ENCODE measurements at regions not wholly inside any gene's neighbourhood (a gene's known extent, or its start where the extent isn't known, plus 50 kb on each side); places are given as distances from the start of the nearest gene placed in this dataset.

DNA sequence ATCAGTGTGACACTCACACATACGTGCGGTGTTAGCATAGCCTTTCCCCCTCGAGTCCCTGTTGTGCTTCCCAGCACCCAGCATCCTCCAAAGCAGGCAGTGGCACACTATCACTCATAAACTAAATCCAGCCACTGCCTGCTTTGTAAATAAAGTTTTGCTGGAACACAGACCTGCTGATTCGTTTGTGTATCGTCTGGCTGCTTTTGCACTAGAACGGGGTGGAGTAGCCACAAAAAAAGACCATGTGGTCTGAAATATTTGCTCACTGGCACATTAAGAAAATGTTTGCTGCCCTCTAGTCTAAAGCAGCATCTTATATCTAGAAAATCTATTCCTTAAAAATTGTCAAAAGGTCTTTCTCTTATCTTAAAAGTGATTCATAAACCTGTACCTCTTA, 341.2 kb upstream of the ZFHX3 start:
- DNase-seq: no peak

DNA sequence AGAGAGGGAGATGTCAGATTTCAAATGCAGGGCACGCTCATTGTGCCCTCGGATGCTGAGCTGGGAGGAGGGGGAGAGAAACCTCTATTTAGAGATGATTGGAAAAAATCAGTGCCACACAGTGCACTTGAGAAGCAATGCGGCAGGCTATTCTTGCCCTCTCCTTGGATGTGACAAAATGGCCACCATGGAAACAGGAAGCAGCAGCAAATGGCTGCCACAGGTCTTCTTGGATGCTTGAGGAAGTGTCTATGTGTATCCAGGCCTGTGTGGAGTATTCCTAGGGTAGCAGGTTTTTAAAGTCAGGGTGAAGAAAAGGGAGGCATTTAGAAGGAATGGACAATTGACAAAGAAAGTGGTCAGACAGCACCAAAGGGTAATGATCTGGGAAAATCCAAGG, 340.1 kb upstream of the ZFHX3 start:
- DNase-seq: no peak

DNA sequence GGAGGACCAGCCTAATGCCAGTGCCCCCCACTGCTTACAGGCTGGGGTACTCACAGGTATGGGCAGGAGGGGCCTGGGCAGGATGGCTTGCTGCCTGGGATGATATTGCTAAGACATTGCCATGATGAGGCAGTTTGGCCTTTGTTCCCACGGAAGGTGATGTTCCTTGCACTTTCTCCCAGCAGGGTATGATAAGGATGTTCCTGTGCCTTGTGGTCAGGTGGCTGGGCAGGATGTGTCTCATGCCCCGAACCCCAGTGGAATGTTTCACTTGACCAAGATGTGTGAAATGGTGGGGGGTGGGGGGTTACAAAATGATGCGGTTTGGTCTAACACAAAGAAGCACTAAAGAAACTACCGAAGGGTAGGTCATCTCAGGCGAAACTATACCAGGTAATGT, 337.8 kb upstream of the ZFHX3 start:
- DNase-seq: no peak

DNA sequence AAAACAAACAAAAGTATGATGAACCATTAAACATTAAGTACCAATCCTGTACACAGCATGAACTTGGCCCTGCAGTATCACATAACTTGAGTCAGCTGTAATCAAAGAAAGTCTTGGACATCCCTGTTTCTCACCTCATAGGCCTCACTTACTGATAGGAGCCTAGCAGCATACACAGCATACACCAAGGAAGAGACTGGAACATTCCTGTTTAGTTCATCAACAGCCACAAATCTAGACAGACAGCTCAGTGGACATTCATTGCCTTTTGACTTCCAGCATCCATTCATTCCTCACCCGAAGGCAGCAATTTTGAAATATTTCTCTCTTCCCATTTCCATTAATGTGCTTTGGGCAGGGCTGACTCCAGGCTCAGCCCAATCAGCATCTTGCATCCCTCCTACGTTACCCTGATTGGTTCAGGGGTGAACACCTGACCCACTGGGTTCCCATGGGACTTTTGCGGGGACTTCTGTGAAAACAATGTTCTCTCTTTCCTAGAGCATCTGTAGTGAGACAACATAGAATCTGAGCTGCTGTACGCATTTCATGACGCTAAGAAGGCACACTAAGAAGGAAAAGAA, 336.7 kb upstream of the ZFHX3 start:
- DNase-seq: no peak

DNA sequence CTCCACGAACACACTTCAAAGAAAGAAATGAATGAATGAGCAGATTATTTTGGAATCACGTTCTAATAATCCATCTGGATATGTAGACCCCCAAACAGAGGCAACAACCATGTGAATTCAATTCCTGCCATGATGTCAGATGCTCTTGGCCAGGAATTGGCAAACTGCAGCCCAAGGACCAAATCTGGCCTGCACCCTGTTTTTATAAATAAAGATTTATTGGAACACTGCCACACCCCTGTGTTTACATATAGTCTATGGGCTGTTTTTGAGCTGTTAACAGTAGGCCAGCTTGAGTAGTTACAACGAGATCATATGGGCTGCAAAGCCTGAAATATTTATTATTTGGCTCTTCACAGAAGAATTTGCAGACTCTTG, 336.0 kb upstream of the ZFHX3 start:
- DNase-seq: no peak

DNA sequence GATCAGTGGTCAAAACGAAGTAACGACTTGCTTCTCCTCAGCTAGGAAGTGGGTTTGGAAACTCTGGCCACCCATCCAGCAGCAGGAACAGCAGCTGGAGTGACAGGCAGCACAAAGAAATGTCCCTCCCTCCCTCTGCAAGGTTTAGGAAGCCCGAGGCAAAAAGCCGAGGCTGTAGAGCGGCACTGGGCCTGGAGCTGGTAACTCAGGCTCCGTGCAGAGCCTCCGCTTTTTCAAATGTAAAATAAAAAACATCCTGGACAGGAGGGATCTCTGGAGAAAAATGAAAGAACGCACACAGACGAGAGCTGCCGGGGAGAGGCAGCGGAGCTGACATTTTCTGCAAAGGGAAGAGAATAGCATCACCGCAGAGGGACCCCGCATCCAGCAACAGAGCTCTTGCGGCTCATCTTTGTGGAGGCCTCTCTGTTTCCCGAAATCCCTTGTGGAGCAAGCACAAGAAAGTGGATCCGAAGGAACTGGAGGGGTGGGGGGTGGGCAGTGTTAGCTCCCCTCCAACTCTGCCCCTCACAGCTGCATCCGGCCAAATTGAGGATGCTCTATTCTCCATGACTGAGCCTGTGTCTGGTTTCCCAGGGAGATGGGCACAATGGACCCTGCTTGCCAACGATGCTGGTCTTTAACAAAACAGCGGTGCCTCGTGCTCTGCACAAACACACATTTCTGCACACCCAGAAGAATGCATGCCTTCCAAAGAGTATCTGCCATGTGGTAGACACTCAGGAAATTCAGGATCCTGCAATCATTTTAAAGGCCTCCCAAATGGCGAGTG, 335.5 kb upstream of the ZFHX3 start:
- DNase-seq: no peak

DNA sequence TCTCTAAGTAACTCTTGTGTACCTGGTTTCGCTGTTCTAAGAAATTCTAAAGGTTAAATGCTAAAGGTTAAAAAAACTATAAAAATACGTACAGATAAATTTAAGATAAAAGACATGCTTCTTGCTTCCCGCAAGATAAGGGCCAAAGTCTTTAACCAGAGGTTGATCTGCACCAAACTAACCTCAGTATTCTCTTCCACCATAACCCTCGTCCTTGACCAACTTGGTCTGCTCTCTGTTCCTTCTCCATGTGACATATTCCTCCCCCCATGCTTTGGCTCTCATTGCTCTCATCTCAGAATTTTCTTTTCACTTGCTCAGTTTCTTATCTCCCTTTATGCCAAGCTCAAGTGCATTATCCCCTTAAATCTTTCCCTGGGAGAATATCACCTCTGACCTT, 330.5 kb upstream of the ZFHX3 start:
- DNase-seq: no peak

DNA sequence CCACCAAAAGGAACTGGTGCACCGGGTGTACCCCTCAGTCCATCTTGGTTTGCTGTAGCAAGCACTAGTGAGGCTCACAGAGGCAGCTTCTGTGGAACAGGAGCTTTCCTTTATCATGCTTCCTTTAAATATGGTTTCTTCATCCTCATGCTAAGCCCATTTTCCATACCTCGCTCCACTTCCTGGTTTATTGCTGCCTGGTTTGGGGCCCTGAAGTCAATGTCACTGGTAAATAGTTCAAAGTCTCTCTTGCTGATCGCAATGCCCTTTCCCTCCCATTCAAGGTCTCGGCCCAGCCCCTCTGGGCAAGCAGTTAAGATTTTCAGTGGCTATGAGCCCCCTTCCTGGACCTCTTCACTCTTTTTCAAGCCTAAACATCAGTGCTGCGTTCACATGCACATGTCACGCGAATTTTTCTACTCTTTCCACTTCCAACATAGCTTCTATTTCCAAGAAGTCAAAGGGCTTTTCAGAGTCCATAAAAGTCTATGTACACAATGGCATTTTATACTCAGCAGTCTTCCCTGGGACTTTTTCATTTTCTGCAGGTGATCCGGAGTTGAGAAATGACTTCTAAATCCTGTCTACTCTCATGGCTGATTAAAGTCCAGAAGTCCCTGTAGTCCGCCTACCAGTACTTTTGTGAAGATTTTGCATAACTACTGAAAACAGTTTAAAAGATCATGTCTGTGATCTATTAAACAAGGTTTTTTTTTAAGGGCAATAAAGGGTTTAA, 323.8 kb upstream of the ZFHX3 start:
- DNase-seq: no peak

DNA sequence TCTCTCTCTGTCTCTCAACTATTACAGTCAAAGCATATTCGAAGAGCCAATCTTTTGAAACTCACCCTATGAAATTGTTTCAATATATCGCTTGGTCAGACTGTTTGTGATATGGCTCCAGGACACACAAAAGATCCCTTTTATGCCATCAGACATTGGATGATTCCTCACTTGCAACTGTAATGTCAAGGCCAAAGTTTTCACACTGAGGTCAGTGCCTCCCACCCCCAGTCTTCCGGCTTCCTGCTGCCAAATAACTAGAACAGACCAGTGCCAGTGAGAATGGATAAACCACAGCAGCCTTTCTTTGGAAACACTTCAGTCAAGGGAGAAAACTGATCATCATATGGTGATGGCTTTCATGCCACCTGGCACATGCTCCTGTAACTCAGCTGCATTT, 321.9 kb upstream of the ZFHX3 start:
- DNase-seq: no peak

DNA sequence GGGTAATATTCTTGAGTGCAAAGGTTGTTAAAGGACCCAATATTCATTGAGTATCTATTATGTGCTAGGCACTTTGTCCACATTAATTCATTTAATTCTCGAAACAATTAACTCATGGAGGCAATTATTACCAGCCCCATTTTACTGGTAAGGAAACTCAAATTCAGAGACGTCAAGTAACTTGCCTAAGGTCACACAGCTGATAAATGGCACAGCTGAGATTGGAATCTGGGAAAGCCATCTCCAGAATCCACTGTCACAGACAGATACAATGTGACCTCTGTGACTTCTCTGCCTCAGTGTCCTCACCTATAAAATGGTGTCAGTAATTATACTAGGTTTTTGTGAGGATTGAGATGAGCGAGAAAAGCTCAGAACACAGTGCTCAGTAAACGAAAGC, 320.8 kb upstream of the ZFHX3 start:
- no peak for DNase-seq

DNA sequence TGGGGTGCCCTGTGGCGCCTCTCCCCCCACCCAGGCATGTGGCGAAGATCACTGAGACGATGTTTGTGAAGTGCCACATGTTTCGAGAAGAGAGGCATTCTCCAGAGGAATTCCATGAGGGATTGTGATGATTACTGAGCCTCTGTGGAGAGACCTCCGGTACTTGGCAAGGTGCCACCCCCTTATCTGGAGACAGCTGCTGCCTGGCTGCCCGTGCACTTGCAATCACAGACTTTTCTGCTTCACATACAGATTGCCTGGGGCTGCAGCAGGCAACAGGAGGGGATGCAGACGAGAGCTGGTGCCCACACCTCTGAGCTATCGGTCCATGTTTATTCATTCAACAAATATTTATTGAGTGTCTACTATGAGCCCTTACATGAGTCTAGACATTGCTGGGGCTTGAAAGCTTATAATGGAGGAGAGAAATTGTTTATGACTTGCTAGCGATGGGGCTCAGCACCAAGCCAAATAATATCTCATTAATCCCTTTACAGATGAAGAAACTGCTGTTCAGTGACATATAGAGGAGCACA, 317.2 kb upstream of the ZFHX3 start:
- DNase-seq: no peak

DNA sequence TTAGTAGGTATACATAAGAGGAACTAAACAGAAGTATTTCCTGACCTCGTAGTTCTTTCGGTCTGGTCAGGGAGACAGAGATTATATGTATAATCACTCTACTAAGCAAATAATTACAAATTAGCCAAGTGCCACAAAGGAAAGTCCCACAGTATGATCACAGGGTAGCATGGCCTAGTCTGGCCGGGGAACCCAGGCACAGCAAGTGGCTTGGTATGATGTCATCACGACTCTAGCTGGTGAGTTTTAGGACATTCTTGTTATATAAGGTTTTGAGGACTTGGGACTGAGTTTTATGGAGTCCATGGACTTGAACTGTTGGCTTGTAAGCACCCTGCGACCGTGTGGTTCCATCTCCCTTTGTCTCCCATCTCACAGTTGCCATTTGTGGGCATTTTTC, 316.5 kb upstream of the ZFHX3 start:
- no peak for DNase-seq

DNA sequence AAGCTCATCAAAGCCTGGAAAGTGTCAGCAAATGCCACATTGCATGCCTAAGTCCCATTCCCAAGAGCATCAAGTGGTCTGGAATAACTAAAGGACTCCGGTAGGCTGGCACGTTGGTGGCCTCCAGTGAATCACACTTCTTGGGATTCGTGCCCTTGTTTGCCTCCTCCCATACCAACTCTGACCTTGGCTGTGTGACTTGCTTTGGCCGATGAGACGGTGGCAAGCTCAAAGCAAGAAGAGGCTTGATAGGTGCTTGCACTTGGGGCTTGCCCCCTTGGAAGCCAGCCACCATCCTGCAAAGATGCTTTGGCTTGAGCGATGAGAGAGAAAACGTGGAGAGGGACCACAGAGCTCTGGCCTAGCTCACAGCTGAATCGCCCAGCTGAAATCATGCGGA, 313.1 kb upstream of the ZFHX3 start:
- no peak for DNase-seq

DNA sequence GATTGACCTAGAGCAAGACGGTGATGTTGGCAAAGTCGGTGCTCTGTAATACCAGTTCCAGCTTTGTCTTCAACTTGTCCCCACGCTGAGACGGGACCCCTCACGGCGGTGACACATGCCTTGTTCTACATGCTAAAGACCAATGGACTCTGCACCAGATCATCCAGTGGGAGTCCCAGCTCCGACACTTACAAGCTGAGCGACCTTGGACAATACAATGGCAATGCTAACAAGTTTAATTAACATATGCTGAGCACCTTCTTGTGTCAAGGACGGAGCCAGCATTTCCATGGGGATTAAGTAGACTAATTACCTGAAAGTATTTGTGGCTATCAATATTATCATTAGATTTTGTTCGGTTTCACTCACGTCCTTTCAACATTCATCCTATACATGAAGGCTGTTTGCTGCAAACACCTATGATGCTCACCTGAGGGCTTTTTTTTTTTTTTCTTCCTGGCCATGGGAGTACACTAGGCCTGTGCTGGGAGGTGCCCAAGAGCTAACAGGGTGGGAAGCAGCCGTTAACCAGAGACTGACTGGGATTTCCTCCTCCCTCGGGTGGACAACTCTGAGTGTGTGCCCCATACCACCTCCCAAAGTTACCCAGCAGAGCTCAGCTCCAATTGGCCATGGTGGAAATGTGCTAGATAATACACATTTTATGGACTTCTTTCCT, 308.6 kb upstream of the ZFHX3 start:
- no peak for DNase-seq

DNA sequence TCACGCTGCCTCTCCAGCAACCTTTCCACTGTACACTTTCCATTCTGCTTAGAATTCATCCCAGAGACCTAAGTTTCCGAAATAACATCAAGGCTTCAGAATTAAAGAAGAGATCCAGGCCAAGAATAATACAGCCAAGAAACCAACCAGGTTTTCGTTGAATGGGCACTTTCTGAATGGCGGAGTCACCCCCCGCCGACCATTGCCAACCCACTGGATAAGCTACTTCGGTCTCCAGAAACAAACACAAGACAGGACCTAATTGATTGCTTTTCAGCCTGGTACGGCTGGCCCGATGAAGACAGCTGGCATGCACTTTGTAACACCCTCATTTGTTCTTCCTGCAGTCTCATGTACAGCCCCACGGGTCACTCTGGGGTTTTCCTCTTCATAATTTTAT, 308.1 kb upstream of the ZFHX3 start:
- DNase-seq: no peak

DNA sequence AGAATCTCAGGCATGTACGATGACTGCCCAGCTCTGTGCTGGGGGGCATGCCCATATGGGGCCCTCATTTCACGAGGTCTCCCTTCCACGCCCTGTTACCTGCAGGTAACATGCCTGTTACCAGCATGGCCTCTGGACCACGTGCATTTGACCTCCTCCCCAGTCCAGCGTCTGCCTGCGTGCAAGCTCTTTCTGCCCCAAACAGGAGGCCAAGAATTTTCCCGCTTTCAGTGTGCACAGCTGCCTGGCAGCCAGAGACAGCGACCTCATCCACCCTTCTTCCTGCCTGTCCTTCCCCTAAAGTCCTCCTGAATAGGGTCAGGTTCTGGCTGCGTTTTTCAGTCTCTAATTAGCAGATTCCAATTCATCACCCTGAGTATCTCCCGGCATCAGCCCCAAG, 306.5 kb upstream of the ZFHX3 start:
- DNase-seq: no peak

DNA sequence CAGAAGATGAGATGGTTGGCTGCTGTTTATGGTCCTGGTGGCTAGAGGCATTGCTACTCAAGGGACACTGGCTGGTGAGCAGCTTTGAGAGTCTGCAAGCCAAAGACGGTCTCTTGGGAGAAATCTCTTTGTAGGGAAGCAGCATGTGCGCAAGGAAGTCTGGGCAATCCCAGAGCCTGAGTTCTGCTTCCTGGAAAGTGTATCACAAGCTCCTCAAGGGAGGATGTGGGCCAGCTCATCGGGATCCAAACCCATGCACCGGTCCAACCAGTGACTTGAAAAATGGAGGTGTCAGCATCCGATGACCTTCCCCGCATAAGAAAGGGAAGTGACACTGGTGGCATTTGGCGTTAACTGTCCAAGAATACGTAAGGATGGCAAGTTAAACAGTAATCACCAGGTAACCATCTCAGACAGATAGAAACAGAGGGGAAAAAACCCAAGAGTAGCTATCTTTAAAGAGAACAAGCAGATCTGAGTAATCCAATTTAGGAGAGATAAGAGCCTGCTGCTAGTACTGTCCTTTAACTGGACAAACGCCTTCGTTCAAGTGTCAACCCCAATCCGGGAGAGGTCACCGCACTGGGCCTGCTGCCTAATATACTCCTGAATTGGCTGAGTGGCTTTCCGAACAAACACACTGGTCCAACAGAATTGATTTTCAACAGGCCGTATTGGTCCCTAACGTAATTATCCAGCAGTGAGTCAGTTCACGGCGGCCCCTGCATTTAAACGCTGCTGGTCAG, 303.0 kb upstream of the ZFHX3 start:
- DNase-seq: no peak

DNA sequence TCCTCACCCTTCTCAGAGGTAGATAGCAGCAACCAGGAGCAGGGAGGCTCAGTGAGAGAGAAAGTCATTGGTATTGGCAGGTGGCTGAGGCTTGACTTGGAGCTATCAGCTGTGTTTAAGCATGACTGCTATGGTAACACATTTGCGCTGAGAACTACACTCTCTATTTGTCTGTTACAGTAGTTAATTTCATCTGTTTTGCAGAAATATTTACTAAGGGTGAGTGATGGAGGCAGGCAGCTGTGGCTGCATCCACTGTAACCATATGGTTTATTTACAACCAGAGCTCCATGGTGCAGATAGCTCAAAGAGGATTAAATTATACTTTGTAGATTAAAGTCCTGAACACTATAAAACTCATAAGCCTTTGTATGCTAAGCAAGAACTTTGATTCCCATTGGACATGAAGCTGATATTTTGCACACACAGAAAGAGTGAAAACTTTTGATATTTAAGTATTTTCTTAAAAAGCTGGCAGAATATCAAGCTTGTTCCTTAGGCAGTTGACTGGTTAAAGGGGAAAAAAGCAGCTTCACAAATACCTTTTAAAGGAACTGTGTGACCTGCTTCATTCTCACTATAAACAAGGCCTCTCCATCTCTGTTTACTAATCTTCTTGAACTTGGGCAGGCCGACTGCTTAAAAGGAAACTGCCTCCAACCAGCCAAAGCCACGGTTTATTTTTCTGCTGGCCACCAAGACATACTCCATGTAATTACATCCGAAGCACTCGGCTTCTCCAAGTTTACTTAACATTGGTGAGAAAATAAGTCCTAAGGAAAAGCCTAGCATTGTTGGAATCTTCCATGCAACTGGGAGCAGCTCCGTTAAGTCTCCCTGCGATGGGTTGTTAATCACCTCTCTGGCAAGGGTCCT, 299.8 kb upstream of the ZFHX3 start:
- no peak for DNase-seq

DNA sequence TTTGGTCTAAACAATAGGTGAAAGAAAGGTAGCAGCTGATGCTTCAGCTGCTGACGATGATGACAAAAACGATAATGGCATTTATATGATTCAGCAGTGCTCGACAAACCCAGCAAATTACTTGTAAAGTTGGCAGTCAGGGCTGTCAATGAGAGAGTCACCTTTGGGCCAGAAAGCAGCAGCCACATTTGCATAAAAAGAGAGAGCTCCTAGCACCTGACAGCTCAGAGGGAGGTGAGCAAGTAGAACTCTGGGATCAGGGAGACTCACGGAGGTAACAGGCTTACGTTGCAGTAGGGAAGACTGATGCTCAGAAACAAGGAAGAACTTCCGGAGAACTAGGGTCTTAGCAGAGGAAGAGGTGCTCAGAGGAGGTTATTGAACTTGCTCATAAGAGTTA, 291.9 kb upstream of the ZFHX3 start:
- no peak for DNase-seq

DNA sequence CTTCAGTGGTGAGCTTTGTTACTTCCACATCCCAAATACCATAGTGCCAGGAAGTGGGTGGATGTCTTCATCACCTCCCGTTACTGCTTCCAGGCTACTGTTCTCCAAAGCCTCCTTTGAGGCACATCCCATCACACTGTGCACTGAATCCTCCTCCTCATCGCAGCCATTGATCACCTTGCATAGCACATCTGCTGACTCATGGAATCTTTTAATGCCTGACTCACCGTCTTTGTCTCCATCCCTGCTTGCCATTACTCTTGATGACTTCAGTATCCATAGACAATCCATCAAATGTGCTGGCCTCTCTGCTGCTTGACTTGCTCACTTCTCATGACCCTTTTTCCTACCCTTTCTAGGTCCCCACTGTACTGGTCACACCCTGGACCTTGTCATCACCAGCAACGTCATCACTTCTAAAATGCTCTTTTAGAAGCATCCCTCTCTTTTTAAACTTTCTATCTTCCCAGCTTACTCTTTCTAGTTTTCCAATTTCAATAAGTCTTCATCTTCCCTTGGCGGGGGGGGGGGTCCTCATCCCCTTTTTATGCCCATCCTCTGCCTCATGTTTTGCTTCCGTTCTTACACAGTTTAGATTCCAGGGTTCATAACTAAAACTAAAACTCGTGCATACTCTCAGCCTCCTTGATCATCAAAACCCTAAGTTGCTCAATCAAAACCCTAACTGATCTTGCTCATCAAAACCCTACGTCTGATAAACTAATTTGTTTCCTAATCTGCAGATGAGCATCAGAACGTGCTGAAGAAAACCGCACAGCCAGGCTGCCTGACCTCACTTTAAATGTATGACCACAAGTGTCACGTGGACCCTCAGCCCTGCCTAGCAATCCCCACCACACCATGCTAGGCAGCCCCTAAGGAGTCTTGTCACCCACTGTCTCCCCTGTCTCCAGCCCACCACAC, 289.7 kb upstream of the ZFHX3 start:
- DNase-seq: no peak
